Islet of Langerhans (tissue), 1 donor: ENCODE measurements at regions not wholly inside any gene's neighbourhood (a gene's known extent, or its start where the extent isn't known, plus 50 kb on each side); places are given as distances from the start of the nearest gene placed in this dataset.
A peak's percentile ranks its signal among the peaks of the same experiment; 100 is the strongest.

Experiments used
- FAIRE-seq: peaks from one replicate; lab custom pipeline; 2011; peaks lifted over from hg19 to GRCh38; lab: Jason Lieb, UNC

- FAIRE-seq, result no peak
These were observed 535.5 kb downstream of the MID1IP1 start for GRCh38 chrX:39336671-39337311.

GRCh38 chrX:39337451-39337850, 536.2 kb downstream of the MID1IP1 start:
- FAIRE-seq, result no peak

GRCh38 chrX:39338583-39338982, 537.3 kb downstream of the MID1IP1 start:
- no peak for FAIRE-seq

- FAIRE-seq, result no peak
These were observed 555.0 kb downstream of the MID1IP1 start for GRCh38 chrX:39356119-39356807.

- no peak for FAIRE-seq
These were observed 558.8 kb downstream of the MID1IP1 start for GRCh38 chrX:39360101-39360500.

GRCh38 chrX:39361736-39362135, 560.5 kb downstream of the MID1IP1 start:
- no peak for FAIRE-seq

GRCh38 chrX:39367416-39367815, 566.2 kb downstream of the MID1IP1 start:
- FAIRE-seq, result no peak

- no peak for FAIRE-seq
These were observed 570.9 kb downstream of the MID1IP1 start for GRCh38 chrX:39372115-39372514.

GRCh38 chrX:39377157-39377556, 575.9 kb downstream of the MID1IP1 start:
- no peak for FAIRE-seq

- no peak for FAIRE-seq
These were observed 576.5 kb downstream of the MID1IP1 start for GRCh38 chrX:39377773-39378172.

- no peak for FAIRE-seq
These were observed 580.2 kb downstream of the MID1IP1 start for GRCh38 chrX:39381422-39381821.

GRCh38 chrX:39384996-39385395, 583.7 kb downstream of the MID1IP1 start:
- FAIRE-seq, result no peak

GRCh38 chrX:39388730-39389129, 587.5 kb downstream of the MID1IP1 start:
- FAIRE-seq, result no peak

GRCh38 chrX:39396358-39396995, 595.2 kb downstream of the MID1IP1 start:
- FAIRE-seq, result no peak

- peak; percentile 100 for FAIRE-seq
These were observed 596.4 kb downstream of the MID1IP1 start for GRCh38 chrX:39397561-39398199.

- FAIRE-seq, result peak; percentile 58
These were observed 597.1 kb downstream of the MID1IP1 start for GRCh38 chrX:39398215-39398962.

- FAIRE-seq, result no peak
These were observed 597.7 kb downstream of the MID1IP1 start for GRCh38 chrX:39398963-39399261.

GRCh38 chrX:39399387-39399786, 598.1 kb downstream of the MID1IP1 start:
- FAIRE-seq, result peak; percentile 70

GRCh38 chrX:39401483-39402110, 600.3 kb downstream of the MID1IP1 start:
- FAIRE-seq, result no peak

GRCh38 chrX:39402158-39402557, 600.9 kb downstream of the MID1IP1 start:
- no peak for FAIRE-seq

- no peak for FAIRE-seq
These were observed 605.5 kb downstream of the MID1IP1 start for GRCh38 chrX:39406799-39407198.
